Parathyroid adenoma (tissue), 2 donors: ENCODE measurements at regions not wholly inside any gene's neighbourhood (a gene's known extent, or its start where the extent isn't known, plus 50 kb on each side); places are given as distances from the start of the nearest gene placed in this dataset.
"Not testable (repeated sequence)": the region's sequence is repeated elsewhere in the genome, so short reads cannot be mapped to it uniquely, and the experiment has no call there.

Source experiments
- H2AFZ ChIP-seq: fragments of 300-600 bp; sonication (generic); one replicate; pipeline ENCODE4 v1.7.0; 2017; ENCODE audit warnings: antibody characterized with exemption, mild to moderate bottlenecking
- H3K27ac ChIP-seq: fragments of 300-600 bp; sonication (generic); one replicate; pipeline ENCODE4 v1.7.0; 2017
- H3K27me3 ChIP-seq: fragments of 300-600 bp; sonication (generic); one replicate; pipeline ENCODE4 v1.7.0; 2017; ENCODE audit warnings: low read length; ENCODE audit not compliant: control insufficient read depth, insufficient read depth
- H3K36me3 ChIP-seq: fragments of 300-600 bp; sonication (generic); one replicate; pipeline ENCODE4 v1.7.0; 2017; ENCODE audit warnings: low read length; ENCODE audit not compliant: control insufficient read depth, insufficient read depth
- H3K4me1 ChIP-seq: fragments of 300-600 bp; sonication (generic); one replicate; pipeline ENCODE4 v1.7.0; 2017; ENCODE audit warnings: control low read depth
- H3K4me2 ChIP-seq: fragments of 300-600 bp; sonication (generic); one replicate; pipeline ENCODE4 v1.7.0; 2017; ENCODE audit warnings: low read length
- H3K4me3 ChIP-seq: fragments of 300-600 bp; sonication (generic); one replicate; pipeline ENCODE4 v1.7.0; 2017; ENCODE audit warnings: low read depth, low read length
- H3K79me2 ChIP-seq: fragments of 300-600 bp; sonication (generic); one replicate; pipeline ENCODE4 v1.7.0; 2017; ENCODE audit warnings: control low read depth
- H3K9ac ChIP-seq: fragments of 300-600 bp; sonication (generic); one replicate; pipeline ENCODE4 v1.7.0; 2017; ENCODE audit warnings: mild to moderate bottlenecking
- H3K9me3 ChIP-seq: fragments of 300-600 bp; sonication (generic); one replicate; pipeline ENCODE4 v1.7.0; 2017; ENCODE audit warnings: low read length; ENCODE audit not compliant: control insufficient read depth
- CTCF ChIP-seq: fragments of 300-600 bp; sonication (generic); IDR thresholded peaks from one replicate; pipeline ENCODE4 v1.7.0; 2017; ENCODE audit warnings: antibody characterized with exemption, mild to moderate bottlenecking
- donor health status: primary hyperparathyroidism.

- Histone ChIP-seq H3K4me2 (no peak overlapping the region), H3K36me3 (no peaks in the 10 kb centered on the region), H3K9me3 (no peaks in the 10 kb centered on the region), H3K4me1 (no peaks in the 10 kb centered on the region), H3K27me3 (no peaks in the 10 kb centered on the region), H3K4me3 (no peak overlapping the region), H3K27ac (no peak overlapping the region), H3K79me2 (no peaks in the 10 kb centered on the region), H2AFZ (no peak overlapping the region), H3K9ac (no peak overlapping the region)
- TF ChIP-seq CTCF: no peak
Measured at GRCh38 chr14:87617079-87617478, 375.9 kb downstream of the GALC start.

GRCh38 chr14:87615822-87616679 is 376.9 kb downstream of the GALC start:
- Histone ChIP-seq H3K4me2 (no peak overlapping the region), H3K9ac (no peak overlapping the region), H3K36me3 (no peaks in the 10 kb centered on the region), H3K27me3 (no peaks in the 10 kb centered on the region), H2AFZ (no peak overlapping the region), H3K4me1 (no peaks in the 10 kb centered on the region), H3K9me3 (no peaks in the 10 kb centered on the region), H3K4me3 (no peak overlapping the region), H3K27ac (no peak overlapping the region), H3K79me2 (no peaks in the 10 kb centered on the region)
- TF ChIP-seq CTCF: no peak

GRCh38 chr14:87615047-87615446 is 377.9 kb downstream of the GALC start:
- H3K4me3 ChIP-seq: no peak overlapping the region

GRCh38 chr14:87613881-87614280 is 379.1 kb downstream of the GALC start:
- Histone ChIP-seq H3K27ac (no peak overlapping the region), H3K4me2 (no peak overlapping the region), H3K9ac (no peak overlapping the region), H3K79me2 (no peaks in the 10 kb centered on the region), H3K36me3 (no peaks in the 10 kb centered on the region), H3K4me1 (no peaks in the 10 kb centered on the region), H3K9me3 (no peaks in the 10 kb centered on the region), H3K4me3 (no peak overlapping the region), H2AFZ (no peak overlapping the region), H3K27me3 (no peaks in the 10 kb centered on the region)
- TF ChIP-seq CTCF: no peak

More at GRCh38 chr14:87615047-87615446, 377.9 kb downstream of the GALC start:
- no peaks in the 10 kb centered on the region for H3K79me2 ChIP-seq
- H2AFZ ChIP-seq: no peak overlapping the region
- H3K27ac ChIP-seq: no peak overlapping the region
- no peak overlapping the region for H3K4me2 ChIP-seq
- no peaks in the 10 kb centered on the region for H3K27me3 ChIP-seq
- H3K4me1 ChIP-seq: no peaks in the 10 kb centered on the region
- TF ChIP-seq CTCF: no peak
- H3K9ac ChIP-seq: no peak overlapping the region
- H3K36me3 ChIP-seq: no peaks in the 10 kb centered on the region
- no peaks in the 10 kb centered on the region for H3K9me3 ChIP-seq

GRCh38 chr14:87607056-87607455 is 385.9 kb downstream of the GALC start:
- not testable (repeated sequence) for H3K36me3 ChIP-seq, H3K27me3 ChIP-seq, H3K9ac ChIP-seq, H3K79me2 ChIP-seq, H3K4me1 ChIP-seq, H3K4me2 ChIP-seq, H3K9me3 ChIP-seq, H2AFZ ChIP-seq, H3K4me3 ChIP-seq, H3K27ac ChIP-seq
